Activated naive CD4-positive, alpha-beta T cell treated with Interleukin-2 at 50 U/mL for 16 hours (primary cell): ENCODE measurements at regions not wholly inside any gene's neighbourhood (a gene's known extent, or its start where the extent isn't known, plus 50 kb on each side); places are given as distances from the start of the nearest gene placed in this dataset.

Experiments used
- DNase-seq: peaks from one replicate; pipeline ENCODE4 v3.0.0-alpha.2; 2020

DNA sequence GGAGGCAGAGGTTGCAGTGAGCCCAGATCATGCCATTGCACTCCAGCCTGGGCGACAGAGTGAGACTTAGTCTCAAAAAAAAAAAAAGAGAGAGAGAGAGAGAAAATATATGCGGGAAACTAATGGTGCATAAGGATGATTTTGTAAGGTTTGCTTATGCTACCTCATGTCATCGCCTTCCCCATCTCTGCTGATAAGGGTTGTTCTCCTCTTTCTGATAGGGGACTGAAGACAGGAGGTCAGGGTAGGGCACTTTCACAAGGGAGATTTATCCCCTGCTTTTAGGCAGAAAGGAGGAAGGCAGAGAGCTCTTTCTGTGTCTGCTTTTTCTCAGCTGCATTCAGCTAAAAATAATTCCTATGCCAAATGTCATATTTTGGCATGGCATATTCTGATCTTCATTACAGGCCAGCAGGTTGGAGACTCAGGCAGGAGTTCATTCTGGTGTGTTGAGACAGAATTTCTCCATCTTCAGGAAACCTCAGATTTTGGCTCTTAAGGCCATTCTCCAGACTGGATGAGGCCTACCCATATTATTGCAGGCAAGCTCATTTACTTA is 220.2 kb downstream of the AUH start:
- no peak for DNase-seq

DNA sequence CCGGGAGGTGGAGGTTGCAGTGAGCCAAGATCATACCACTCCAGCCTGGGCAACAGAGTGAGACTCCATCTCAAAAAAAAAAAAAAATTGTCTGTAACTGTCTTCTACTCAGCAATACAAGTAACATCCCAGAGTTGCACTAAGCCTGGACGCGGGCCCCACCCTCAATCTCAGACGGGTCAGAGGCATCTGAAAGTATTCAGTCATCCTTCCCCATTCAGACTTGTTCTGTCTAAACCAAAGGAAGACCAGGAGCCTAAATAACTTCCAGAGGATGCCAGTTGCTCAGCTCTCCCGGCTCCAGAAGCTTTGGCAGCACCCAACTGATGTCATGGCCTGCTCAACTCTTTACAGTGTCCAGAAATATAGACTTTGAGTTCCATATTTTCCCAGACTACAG is 218.6 kb downstream of the AUH start:
- DNase-seq: no peak

DNA sequence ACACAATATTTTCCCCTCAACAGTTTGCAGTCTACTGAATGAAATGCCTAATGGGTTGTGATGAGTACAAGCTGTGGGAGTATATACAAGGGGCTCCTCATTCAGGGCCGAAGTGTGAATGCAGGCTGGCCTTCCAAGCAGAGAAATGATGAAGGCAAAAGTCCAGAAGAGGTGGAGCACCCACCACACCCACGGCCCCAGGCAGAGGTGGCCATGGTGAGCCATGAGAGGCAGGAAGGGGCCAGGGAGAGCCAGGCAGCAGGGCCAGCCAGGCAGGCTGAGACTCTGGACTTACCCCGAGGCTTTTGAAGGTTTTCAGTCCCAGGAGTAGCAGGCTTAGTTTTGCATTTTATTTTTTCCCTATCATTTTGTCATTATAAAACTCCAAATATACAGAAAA is 218.1 kb downstream of the AUH start:
- no peak for DNase-seq

DNA sequence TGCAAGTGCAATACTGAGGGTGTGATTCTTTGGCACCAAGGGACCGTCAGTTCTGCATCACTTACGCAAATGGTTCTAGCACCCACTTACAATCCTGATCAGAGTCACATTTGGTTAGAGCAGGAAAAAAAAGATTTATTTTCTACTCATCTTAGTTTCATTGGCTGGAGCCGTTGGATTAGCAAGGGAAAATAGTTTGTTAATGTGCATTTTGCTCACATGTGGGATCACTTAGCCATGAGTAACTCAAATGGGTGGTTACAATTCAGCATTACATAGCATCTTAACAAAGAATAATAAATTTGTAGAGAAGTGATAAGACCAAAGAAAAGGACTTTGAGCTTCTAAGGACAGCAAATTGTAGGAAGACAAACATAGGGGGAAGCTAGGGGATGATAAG is 216.9 kb downstream of the AUH start:
- no peak for DNase-seq

DNA sequence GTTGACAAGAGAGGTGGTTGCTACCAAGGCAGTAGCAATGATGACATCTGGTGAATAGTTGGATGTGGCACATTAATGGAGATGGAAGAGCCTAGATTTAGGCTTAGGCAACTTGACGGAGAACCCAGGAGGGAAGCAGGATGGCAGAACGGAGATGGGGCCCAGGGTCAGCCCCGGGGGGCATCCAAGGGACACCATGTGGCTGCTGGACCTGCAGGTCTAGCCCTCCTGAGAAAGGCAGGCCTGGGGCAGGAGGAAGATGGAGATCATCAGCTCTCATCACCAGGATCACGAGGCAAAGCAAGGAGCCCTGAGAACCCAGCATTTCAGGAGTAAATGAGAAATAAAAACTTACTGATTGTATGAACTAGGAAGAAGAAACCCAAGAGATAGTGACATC is 216.2 kb downstream of the AUH start:
- no peak for DNase-seq

DNA sequence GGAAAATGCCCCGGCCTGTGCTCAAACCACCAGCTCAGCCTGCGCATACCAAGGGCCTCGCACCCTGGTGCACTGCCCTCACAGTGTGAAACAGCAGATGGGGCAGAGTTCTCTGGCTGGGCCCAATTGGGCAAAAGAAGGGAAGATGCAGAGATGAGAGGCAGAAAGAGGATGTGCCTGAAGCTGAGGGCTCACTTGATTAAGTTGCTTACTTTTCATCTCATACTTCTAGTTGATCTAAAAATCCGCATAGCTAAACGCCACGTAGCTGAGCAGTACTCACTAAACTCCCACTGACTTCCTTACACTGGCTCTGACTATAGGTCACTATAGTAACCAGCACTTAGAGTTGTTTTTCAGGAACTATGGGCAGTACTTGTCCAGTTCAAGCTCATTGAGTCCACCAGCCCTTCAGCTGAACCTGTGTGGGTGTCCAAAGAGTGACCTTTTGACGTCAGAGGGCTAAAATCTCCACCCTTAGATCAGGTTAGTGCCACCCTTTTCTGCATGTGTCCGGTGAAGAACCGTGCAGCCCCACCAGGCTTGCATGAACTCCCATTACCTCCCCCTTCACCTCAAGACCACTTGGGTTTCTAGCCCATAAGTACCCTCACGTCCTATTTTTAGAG is 215.2 kb downstream of the AUH start:
- no peak for DNase-seq

DNA sequence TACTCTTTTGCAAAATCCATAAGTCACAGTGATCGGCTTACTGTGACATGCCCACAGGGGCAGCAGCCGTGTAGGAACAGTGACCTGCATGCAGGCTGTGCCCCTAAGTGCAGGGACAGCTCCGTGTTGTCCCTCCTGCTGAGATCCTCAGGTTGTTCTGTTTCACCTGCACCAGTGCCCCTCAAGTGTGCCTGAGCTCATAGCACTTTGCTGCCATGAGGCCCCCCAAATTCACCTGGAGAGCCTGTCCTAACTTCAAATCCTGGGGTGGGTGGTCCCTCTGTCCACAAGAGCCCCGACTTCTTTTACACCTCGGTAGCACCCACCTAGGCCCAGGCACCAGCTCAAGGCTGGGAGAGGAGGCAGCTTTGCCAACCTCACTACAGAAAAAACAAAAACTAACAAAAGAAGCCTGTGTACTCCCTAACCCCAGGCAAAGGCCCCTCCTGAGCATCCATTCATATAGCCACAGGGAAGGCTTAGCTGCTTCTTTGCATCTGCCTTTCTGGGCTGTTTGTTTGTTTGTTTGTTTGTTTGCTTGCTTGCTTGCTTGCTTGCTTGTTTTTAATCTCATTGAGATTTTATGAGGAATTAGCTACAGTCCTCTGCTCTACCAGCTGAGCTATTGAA is 214.5 kb downstream of the AUH start:
- DNase-seq: no peak

DNA sequence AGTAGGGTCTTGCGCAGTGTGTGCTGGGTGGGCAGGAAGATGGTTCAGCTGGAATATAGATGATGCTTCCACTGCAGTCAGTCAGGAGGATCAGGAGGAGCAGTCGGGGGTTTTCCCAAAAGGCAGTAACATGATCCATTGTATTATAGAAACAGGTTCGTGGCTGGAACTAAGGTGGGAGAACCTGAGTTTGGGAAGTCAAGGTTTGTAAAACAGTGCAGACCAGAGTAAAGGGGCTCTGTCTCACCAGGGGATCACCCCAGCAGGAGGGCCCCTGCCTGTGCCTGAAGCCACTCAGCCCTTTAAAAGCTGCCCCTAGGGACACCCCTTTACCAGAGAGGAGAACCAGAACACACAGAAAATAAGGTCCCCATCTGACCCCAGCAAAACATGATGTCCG is 213.4 kb downstream of the AUH start:
- DNase-seq: no peak

DNA sequence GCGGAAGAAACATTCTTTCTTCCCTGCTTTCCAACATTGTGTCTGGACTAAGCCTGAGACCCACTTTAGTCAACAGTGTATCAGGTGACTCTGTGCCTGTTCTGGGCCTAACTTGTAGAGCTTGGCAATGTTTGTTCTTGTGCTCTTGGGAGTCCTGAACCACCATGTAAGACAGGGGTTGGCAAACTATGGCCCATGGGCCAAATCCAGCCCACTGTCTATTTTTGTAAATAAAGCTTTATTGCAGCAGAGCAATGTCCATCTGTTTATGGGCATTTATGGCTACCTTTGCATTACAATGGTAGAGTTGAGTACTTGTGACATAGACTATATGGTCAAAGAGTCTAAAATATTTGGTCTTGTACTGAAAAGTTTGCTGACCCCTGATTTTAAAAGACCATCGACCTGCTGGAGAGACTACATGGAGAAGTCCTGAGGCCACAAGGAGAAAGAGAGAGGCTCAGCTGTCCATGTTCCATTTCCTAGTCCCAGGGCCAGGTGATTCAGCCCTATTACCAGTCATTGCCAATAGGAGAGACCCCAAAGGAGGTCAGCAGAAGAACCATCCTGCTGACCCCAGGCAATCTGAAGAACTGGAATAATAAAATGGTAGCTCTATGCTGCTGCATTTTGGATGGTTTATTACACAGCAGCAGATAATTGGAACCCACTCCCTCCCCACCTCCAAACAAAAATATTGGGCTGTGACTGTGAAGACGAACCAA is 211.3 kb downstream of the AUH start:
- no peak for DNase-seq

DNA sequence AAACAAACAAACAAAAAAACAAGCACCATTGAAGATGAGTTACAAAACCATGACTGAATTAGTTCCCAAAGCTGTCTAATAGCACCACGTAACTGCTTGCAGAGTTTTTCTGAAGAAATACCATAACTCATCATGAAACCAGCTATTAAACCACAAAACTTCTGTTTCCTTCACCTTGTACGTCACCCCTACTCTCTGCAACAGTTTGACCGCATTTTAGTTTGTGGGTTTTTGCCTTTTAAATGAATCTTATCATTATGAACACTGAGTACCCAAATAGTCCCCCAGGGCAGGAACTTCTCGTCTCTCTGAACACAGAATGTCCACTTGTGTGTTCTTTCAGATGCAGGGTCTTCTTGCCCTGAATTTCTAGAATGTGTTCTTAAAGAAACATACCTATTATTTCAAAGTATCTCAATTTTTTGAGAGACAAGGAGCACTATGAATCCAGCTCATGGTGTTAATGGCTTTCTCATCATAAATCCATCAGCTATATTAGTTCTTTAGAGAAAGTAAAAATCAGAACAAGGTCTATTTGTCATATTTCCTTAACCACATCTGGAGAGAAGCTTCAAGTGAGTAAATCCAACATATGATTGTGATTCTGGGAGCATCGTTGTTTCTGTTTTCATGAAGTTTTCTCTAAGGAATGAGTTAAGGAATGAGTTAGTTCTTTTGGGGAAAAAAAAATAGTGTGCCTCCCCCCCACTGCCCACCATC is 210.6 kb downstream of the AUH start:
- peak; percentile 43 for DNase-seq

DNA sequence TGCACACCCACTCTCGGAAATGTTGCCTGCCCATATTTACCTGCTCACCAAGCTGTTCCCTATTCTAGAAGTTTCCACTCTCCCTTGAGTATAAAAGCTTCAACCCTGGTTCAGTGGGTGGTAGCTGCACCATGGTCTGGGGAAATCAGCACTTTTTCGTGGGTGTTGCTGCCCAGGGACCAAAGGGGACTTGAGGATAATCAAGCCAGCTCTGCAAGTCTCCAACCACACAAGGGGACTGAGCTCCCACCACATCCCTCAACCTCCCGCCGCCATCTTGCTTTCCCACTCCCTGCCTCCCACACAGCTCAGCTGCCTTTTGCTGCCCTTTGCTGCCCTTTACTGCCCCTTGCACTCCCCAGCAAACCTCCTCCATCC is 210.0 kb downstream of the AUH start:
- DNase-seq: no peak

DNA sequence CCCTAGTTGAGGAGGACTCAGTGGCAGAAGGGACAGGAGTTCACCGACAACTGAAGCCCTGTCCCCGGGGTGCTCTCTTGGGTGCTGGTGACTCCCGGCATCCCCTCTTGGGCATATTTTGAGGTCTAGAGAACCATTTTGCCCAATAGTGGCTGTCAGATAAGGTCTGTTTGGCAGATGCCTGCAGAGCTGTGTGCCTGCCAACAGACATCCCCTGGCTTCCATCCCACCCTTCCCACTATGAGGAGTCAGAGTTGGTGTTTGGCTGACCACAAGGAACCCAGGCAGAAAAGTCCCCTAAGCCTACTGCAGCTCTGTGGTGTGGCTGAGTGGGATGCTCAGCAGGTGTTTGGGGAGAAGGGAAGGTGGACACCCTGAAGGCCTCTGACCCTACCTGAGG is 207.0 kb downstream of the AUH start:
- no peak for DNase-seq

DNA sequence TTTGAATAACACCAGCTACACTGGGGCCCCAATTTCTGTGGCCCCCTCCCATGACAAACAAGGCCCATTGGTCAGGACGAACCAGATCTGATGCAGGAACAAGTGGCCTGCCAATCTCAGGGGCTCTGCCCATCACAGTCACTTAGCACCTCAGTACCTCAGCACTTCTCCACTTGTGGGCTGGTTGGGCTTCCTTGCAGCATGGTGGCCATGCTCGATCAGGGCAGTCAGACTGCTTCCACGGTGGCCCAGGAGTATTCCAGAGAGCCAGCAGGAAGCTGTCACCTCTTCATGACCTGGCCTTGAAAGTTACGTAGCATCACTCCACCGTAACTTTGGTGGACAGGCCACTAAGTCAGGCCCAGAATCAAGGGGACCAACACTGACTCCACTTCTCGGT is 206.5 kb downstream of the AUH start:
- no peak for DNase-seq

DNA sequence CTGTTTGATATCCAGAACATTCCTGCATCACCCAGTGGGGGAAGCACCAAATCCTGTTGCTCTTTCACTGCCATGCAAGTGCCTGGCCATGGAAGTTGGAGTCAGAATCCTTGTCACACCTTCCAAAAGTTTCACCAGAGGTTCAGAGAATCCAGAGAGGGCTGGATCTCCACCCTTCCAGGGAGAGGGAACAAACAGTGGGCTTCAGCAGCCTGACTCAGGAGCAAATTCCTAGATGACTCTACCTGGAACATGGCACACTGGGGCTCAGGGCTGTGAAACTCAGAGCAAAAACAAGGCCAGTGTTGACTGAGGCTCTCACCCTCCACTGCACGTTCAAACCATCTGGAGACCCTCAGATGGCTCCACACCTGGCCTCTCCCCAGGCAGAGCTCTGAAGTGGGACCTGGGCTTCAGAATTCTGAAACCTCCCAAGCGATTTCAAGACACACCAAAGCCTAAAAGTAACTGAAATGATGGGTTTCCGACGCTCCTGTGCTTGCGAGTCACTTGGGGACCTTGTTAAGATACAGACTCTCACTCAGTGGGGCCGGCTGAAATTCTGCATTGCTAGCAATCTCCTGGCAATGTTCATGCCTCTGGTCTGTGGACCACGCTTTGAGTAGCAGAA is 205.9 kb downstream of the AUH start:
- DNase-seq: no peak

DNA sequence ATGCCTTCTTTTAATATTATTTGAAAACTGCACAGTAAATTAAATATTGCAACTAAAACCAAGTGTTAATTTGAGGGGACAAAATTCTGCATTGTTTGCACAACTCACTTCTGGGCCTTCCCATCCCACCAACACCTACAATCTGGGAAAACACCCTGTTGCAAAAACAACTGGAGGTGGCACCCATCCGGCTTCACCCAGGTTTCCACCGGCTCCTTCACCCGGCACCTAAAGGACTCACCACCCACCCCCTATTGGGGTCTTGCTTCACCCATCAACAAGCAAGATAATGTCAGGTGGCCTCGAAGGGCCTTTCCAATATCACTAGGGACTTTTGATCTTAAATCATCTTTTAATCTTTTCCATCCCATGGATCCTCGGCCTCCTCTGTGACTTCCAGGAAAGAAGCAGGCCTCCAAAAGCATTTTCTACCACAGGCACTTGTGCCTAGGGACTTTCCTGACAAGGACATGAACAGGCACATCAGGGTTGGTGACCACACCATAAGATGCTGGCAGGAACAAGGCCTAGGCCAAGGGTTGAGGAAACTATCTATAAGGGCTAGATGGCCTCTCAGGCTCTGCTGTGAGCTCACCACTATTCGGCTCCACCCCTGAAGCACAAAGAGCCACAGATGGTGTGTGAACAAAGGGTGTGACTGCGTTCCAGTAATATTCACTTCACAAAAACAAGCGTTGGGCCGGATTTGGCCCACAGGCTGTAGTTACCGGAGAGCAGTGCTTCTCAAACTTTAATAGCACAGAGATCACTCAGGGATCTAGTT is 205.1 kb downstream of the AUH start:
- no peak for DNase-seq

DNA sequence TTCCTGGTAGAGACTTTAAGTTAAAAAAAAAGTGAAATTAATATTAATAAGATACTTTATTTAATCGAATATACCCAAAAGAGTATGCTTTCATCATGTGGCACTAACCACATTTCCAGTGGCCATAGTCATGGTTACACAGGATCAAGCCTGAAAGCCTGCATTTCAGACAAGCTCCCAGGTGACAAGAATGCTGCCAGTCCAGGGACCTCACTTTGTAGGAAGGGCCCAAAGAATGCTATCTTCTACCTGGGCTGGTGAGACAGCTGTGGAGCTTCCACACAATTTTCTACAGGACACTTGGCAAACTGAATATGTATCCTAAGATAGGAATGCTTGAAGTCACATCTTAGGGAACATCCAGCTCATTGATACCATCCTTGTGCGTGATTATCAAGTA is 203.8 kb downstream of the AUH start:
- DNase-seq: no peak

DNA sequence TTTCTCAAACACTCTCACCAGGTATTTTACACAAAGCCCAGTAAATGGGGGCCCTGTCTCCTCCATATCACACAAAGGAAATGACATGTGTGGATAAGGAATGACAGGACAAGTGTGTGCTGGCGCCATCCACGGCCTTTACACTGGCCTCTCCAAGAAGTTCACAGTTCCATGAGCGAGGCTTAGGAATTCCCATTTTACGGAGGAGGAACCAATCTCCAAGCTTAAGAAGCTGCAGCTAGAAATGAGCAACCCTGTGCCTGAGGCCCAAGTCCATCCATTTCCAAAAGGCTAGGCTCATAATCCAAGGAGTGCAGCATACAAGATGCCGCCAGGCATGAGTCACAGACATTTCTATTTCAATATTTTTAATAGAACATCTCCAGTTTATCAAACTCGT is 203.4 kb downstream of the AUH start:
- no peak for DNase-seq

DNA sequence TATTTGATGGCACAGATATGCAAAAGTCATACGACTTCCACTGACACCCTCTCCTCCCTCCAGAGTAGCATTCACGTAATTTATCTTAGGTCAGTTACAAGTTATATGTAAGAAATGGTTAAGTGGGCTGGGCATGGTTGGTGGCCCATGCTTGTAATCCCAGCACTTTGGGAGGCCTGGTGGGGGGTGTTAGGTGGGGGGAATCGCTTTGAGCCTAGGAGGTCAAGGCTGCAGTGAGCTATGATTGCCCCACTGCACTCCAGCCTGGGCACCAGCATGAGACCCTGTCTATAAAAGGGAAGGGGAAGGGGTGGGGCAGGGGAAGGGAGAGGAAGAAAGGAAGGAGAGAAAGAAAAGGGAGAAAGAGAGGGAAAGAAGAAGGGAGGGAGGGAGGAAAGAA is 202.8 kb downstream of the AUH start:
- DNase-seq: no peak

DNA sequence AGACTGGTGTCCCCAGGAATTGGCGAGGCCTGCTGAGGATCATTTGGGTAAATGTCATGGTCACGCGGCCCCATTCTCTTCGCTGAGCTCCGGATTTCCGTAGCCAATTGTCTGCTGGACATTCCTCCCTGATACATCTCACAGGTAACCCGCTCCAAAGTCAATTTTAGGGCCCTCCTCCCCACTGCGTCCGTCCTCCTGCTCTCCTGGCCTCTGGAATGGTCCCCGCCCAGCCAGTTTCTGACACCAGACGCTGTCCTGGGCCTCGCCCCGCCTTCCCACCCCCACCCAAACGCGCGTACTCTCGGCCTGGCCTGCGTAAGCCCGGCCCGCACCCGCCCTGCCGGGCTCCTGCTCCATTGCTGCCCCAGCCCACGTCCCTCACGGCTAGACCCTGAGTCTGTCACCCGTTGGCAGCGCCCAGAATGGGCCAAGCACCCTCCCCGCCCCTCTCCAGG is 202.0 kb downstream of the AUH start:
- no peak for DNase-seq

DNA sequence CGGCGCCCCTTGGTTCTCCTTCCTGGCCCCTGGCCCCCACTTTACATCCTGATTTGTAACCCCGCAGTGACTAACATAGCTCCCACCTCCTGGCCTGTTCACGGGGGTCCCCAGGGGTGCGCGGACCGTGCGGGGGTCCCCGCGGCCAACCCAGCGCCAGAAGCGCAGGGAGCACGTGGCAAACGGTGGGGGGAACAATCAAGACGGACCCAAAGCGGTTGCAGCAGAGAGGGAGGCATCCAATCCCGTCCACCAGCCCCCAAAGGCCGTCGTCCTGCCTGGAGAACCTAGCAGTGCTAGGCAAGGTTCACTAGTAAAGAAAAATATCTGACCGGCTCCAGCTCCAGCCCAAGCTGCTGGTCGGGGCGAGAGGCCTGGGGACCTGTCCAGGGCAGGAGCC is 201.5 kb downstream of the AUH start:
- no peak for DNase-seq

DNA sequence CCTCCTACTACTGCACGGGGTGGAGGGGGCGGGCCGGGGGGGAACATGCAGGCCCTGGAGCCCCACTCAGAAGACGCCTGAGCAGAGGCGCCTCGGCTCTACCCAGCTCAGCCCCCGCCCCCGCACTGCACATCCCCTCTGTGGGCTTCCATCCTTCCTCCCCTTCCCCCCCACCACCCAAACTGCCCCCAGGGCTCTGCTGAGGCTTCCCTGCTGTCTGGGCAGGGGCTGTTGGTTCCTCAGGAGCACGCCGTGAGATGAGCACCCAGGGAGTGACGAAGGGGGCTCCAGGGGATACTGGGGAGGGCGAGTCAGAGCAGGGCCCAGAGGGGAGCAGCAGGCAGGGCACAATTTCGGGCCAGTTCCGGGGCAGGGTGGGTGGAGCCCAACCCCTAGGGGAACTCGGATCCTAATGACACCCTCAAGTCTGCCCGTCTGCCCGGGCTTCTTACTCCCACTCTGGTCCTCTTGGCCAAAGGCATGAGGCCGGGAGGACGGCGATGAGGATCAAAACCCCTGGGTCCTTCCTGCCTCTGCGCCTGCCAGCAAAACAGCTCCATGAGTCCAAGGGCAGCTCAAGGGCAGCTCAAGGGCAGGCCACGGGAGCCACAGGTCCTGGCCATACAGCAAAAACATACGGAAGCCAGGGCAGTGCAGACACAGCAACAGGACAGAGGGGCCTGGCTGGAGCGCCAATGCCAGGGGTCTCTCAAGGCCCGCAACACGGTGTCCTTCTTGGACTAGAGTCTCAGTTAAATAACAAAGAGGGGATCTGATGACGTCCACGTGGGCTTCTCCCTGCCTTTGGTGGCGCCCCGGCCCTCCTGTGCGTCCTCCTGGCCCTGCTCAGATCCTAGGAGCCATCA is 200.9 kb downstream of the AUH start:
- no peak for DNase-seq
